ENCODE measurements at regions not wholly inside any gene's neighbourhood (a gene's known extent, or its start where the extent isn't known, plus 50 kb on each side); places are given as distances from the start of the nearest gene placed in this dataset.

GRCh38 chr12:98399532-98399931 lies 115.9 kb upstream of the TMPO start:
- TF ChIP-seq CTCF (IDR thresholded peaks at IDR 0.05; ENCODE audit: low read length) (no peak), EZH2 (optimal IDR thresholded peaks at IDR 0.05; ENCODE audit: low read depth, low read length) (no peak), EZH2phosphoT487 (IDR thresholded peaks at IDR 0.05; ENCODE audit: low read length) (no peak)
